Neural cell (in vitro differentiated cells): ENCODE measurements at regions not wholly inside any gene's neighbourhood (a gene's known extent, or its start where the extent isn't known, plus 50 kb on each side); places are given as distances from the start of the nearest gene placed in this dataset.

Source experiments
- H2AFZ ChIP-seq: fragments of 200-600, 300-800 bp; sonication (generic), shearing (Covaris generic); 2 replicates; pipeline ENCODE4 v1.6.0; 2014; ENCODE audit warnings: low read depth, mild to moderate bottlenecking, antibody characterized with exemption, low read length, moderate library complexity
- H3F3A ChIP-seq: fragments of 200-600 bp; shearing (Covaris generic); 2 replicates; pipeline ENCODE4 v1.6.1; 2016; ENCODE audit warnings: mild to moderate bottlenecking, moderate library complexity, mixed read lengths, antibody characterized with exemption, low read length; ENCODE audit not compliant: insufficient read depth, poor library complexity, severe bottlenecking
- H3K27ac ChIP-seq: fragments of 200-600, 300-800 bp; sonication (generic), shearing (Covaris generic); 2 replicates; pipeline ENCODE4 v1.5.1; 2014; ENCODE audit warnings: mild to moderate bottlenecking, low read length, moderate library complexity
- H3K27me3 ChIP-seq: fragments of 300-800, 200-600 bp; sonication (generic), shearing (Covaris generic); 2 replicates; pipeline ENCODE4 v1.6.0; 2014; ENCODE audit warnings: mild to moderate bottlenecking, low read depth, low read length, moderate library complexity; ENCODE audit not compliant: insufficient read depth
- H3K36me3 ChIP-seq: fragments of 300-800, 200-600 bp; sonication (generic), shearing (Covaris generic); 2 replicates; pipeline ENCODE4 v1.5.1; 2014; ENCODE audit warnings: mild to moderate bottlenecking, antibody characterized with exemption, low read length, moderate library complexity; ENCODE audit not compliant: insufficient read depth
- H3K4me2 ChIP-seq: fragments of 300-800, 200-600 bp; sonication (generic), shearing (Covaris generic); 2 replicates; pipeline ENCODE4 v1.6.0; 2014; ENCODE audit warnings: mild to moderate bottlenecking, low read length
- H3K4me3 ChIP-seq: fragments of 300-800, 200-600 bp; sonication (generic), shearing (Covaris generic); 2 replicates; pipeline ENCODE4 v1.5.1; 2014; ENCODE audit warnings: mild to moderate bottlenecking, low read length, moderate library complexity
- H3K79me2 ChIP-seq: fragments of 200-600 bp; shearing (Covaris generic); replicated peaks from 2 replicates; pipeline ENCODE4 v1.6.0; 2014; ENCODE audit warnings: mild to moderate bottlenecking, low read length, moderate library complexity; ENCODE audit not compliant: insufficient read depth
- H3K9ac ChIP-seq: fragments of 300-800, 200-600 bp; sonication (generic), shearing (Covaris generic); 2 replicates; pipeline ENCODE4 v1.6.1; 2016; ENCODE audit warnings: mild to moderate bottlenecking, low read length, mixed read lengths
- H3K9me2 ChIP-seq: fragments of 200-600 bp; shearing (Covaris generic); 2 replicates; pipeline ENCODE4 v1.6.1; 2016; ENCODE audit warnings: mild to moderate bottlenecking, low read length, mixed read lengths; ENCODE audit not compliant: insufficient read depth
- H3K9me3 ChIP-seq: fragments of 200-600, 300-800 bp; sonication (generic), shearing (Covaris generic); 2 replicates; pipeline ENCODE4 v1.6.1; 2016; ENCODE audit warnings: mild to moderate bottlenecking, mixed run types, low read length, moderate library complexity, mixed read lengths
- H4K20me1 ChIP-seq: fragments of 200-600 bp; shearing (Covaris generic); 2 replicates; pipeline ENCODE4 v1.6.1; 2016; ENCODE audit warnings: mild to moderate bottlenecking, mixed run types; ENCODE audit not compliant: insufficient read depth
- CTCF ChIP-seq: fragments of 450-650 bp; IDR thresholded peaks from 2 replicates; pipeline ENCODE4 v1.5.1; 2014; ENCODE audit warnings: antibody characterized with exemption, mild to moderate bottlenecking, moderate library complexity; ENCODE audit not compliant: poor library complexity, severe bottlenecking
- EP300 ChIP-seq: fragments of 450-650 bp; conservative IDR thresholded peaks from 2 replicates; pipeline ENCODE4 v1.6.1; 2014; ENCODE audit warnings: antibody characterized with exemption, mild to moderate bottlenecking, moderate library complexity; ENCODE audit not compliant: poor library complexity, severe bottlenecking
- EZH2 ChIP-seq: fragments of 200-600, 300-800 bp; shearing (Covaris generic), sonication (generic); IDR thresholded peaks from 2 replicates; pipeline ENCODE4 v1.6.1; 2014; ENCODE audit warnings: antibody characterized with exemption, low read length, borderline replicate concordance, mild to moderate bottlenecking; ENCODE audit not compliant: insufficient read depth, poor library complexity, severe bottlenecking
- MXI1 ChIP-seq: fragments of 450-650 bp; conservative IDR thresholded peaks from 2 replicates; pipeline ENCODE4 v1.6.1; 2014; ENCODE audit warnings: antibody characterized with exemption, mild to moderate bottlenecking; ENCODE audit not compliant: poor library complexity, severe bottlenecking
- POLR2AphosphoS5 ChIP-seq: IDR thresholded peaks from 2 replicates; pipeline ENCODE4 v1.6.1; 2012
- RAD21 ChIP-seq: fragments of 450-650 bp; conservative IDR thresholded peaks from 2 replicates; pipeline ENCODE4 v1.6.1; 2014; ENCODE audit warnings: antibody characterized with exemption, mild to moderate bottlenecking, moderate library complexity
- REST ChIP-seq: IDR thresholded peaks from 2 replicates; pipeline ENCODE4 v1.6.1; 2012; ENCODE audit warnings: borderline replicate concordance
- SMC3 ChIP-seq: fragments of 450-650 bp; conservative IDR thresholded peaks from 2 replicates; pipeline ENCODE4 v1.6.1; 2014; ENCODE audit warnings: antibody characterized with exemption, mild to moderate bottlenecking, moderate library complexity; ENCODE audit not compliant: poor library complexity
- TAF1 ChIP-seq: IDR thresholded peaks from 2 replicates; pipeline ENCODE4 v1.6.1; 2012; ENCODE audit warnings: low read depth

DNA sequence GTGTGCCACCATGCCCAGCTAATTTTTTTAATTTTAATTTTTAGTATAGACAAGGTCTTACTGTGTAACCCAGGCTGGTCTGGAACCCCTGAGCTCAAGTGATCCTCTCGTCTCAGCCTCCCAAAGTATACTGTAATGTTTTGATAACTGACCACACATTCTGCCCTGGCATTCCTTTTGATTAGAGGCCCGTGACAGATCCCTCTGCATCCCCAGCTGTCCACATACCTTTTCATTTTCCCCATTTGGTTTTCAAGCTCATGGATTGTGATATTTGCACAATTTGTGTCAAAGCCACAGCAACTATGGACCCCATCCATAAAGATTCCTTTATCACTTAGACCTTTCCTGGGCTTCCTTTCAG lies 116.8 kb upstream of the ATP1A1 start:
- no peak overlapping the region for H2AFZ ChIP-seq

DNA sequence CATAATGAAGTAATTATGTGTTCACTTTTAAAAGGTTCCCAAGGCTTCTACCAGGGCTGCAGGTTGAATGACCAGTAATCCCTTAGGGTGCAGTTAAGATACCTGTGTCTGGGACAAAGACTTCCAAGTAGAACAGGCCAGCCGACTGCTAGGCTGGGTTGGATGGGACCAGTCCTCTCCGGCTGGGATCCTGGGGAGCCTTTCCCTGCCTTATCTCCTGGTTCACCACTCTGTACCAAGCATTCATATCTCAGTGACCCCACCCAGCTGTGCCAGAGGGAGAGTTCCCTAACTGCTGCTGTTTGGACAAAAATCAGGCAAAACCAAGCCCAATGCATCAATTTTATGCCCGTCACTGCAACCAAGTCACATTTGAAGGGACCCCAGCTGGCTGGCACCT lies 116.2 kb upstream of the ATP1A1 start:
- no peak overlapping the region for H3K4me2 ChIP-seq
- H3K36me3 ChIP-seq = no peaks in the 10 kb centered on the region
- H2AFZ ChIP-seq = no peak overlapping the region
- no peak overlapping the region for H3K4me3 ChIP-seq
- peak overlapping the region; percentile 93 for H3K27ac ChIP-seq
- peaks cover 12% of the 10 kb centered on the region for H3F3A ChIP-seq
- H3K9ac ChIP-seq = peak overlapping the region; percentile 45
- H3K9me3 ChIP-seq = no peaks in the 10 kb centered on the region
- no peaks in the 10 kb centered on the region for H3K79me2 ChIP-seq
- no peaks in the 10 kb centered on the region for H3K27me3 ChIP-seq
- H4K20me1 ChIP-seq = no peaks in the 10 kb centered on the region
- H3K9me2 ChIP-seq = no peaks in the 10 kb centered on the region
- TF ChIP-seq MXI1 (no peak), TAF1 (no peak), POLR2AphosphoS5 (no peak), EZH2 (no peak), SMC3 (no peak), EP300 (no peak), RAD21 (no peak), CTCF (no peak)

More for the DNA sequence above, 116.8 kb upstream of the ATP1A1 start:
- Histone ChIP-seq H4K20me1 (no peaks in the 10 kb centered on the region), H3K9ac (peak overlapping the region; percentile 45), H3K9me3 (no peaks in the 10 kb centered on the region), H3K36me3 (no peaks in the 10 kb centered on the region), H3K4me2 (no peak overlapping the region), H3K79me2 (no peaks in the 10 kb centered on the region), H3K27ac (peak overlapping the region; percentile 93), H3K27me3 (no peaks in the 10 kb centered on the region), H3F3A (peaks cover 12% of the 10 kb centered on the region), H3K9me2 (no peaks in the 10 kb centered on the region), H3K4me3 (no peak overlapping the region)
- TF ChIP-seq EZH2 = no peak
- TF ChIP-seq SMC3 = no peak
- TF ChIP-seq MXI1 = no peak
- TF ChIP-seq EP300 = no peak
- no peak for TF ChIP-seq CTCF
- no peak for TF ChIP-seq RAD21
- TF ChIP-seq TAF1 = no peak
- no peak for TF ChIP-seq REST
- no peak for TF ChIP-seq POLR2AphosphoS5
